ENCODE measurements at regions not wholly inside any gene's neighbourhood (a gene's known extent, or its start where the extent isn't known, plus 50 kb on each side); places are given as distances from the start of the nearest gene placed in this dataset.

DNA sequence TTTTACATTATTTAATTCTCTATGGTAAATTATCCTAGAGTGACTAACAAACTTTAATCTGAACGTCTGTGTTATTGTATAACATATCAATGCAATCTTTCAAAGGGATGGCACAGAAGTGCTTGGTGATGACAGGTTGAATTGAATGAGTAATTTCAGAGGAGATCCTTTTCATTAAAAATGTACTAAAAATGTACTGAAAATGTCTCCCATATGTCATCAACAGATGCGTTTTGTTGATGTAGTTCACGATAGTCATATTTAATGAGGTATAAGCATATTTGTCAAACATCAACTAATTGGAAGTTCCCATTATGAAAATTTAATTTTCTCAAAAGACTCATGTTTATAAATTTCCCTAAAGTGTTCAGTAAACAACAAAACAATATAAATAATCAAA is 1434.7 kb upstream of the PCDH20 start:
- DNase-seq (no peak), FAIRE-seq (no peak)
- Histone ChIP-seq H3K4me3 (ENCODE audit: low read depth in 1 of 3, low read length in 3 of 3) (no peak overlapping the region), H3K36me3 (ENCODE audit: control insufficient read depth in 3 of 3, insufficient read depth in 2 of 3, low read depth in 1 of 3, low read length in 3 of 3) (no peaks in the 10 kb centered on the region), H3K27me3 (ENCODE audit: control insufficient read depth in 3 of 3, insufficient read depth in 3 of 3, low read length in 3 of 3) (no peaks in the 10 kb centered on the region), H3K9me3 (ENCODE audit: control insufficient read depth in 2 of 2, insufficient read depth in 1 of 2, low read depth in 1 of 2, low read length in 1 of 2) (no peaks in the 10 kb centered on the region), H3K27ac (ENCODE audit: low read depth in 1 of 3, low read length in 2 of 3) (no peak overlapping the region), H3K4me1 (ENCODE audit: control insufficient read depth in 3 of 3, insufficient read depth in 2 of 3, low read depth in 1 of 3, low read length in 2 of 3) (no peaks in the 10 kb centered on the region)
- 56 to 70% (median 63%) methylated on average over 3 of the region's 3 CpGs for WGBS, 3 donors

DNA sequence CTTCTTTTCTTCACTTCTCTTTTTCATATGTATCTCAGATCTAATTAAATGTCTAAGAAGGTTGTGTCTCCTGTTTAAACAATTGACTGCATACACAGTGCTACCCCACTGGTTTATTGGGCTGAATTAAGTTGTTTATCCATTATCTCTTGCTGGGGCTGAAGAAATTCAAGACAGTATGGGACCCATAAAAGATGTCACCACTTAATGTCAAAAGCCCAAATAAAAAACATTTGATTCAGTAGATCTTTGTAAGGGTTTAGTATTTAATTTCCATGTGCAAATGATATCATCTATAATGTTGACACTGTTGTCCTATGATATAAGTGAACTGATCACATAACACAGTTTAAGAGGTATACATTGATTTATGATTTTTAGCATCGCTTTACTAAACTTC is 1431.9 kb upstream of the PCDH20 start:
- no peaks in the 10 kb centered on the region for H3K27me3 ChIP-seq (ENCODE audit: control insufficient read depth in 3 of 3, insufficient read depth in 3 of 3, low read length in 3 of 3)
- WGBS, 3 donors = 89 to 92% (median 90%) methylated on average over 1 of the region's 1 CpG
- H3K36me3 ChIP-seq (ENCODE audit: control insufficient read depth in 3 of 3, insufficient read depth in 2 of 3, low read depth in 1 of 3, low read length in 3 of 3) = no peaks in the 10 kb centered on the region
- no peaks in the 10 kb centered on the region for H3K9me3 ChIP-seq (ENCODE audit: control insufficient read depth in 2 of 2, insufficient read depth in 1 of 2, low read depth in 1 of 2, low read length in 1 of 2)
- H3K27ac ChIP-seq (ENCODE audit: low read depth in 1 of 3, low read length in 2 of 3) = no peak overlapping the region
- no peaks in the 10 kb centered on the region for H3K4me1 ChIP-seq (ENCODE audit: control insufficient read depth in 3 of 3, insufficient read depth in 2 of 3, low read depth in 1 of 3, low read length in 2 of 3)
- H3K4me3 ChIP-seq (ENCODE audit: low read depth in 1 of 3, low read length in 3 of 3) = no peak overlapping the region
- FAIRE-seq (no peak), DNase-seq (no peak)

DNA sequence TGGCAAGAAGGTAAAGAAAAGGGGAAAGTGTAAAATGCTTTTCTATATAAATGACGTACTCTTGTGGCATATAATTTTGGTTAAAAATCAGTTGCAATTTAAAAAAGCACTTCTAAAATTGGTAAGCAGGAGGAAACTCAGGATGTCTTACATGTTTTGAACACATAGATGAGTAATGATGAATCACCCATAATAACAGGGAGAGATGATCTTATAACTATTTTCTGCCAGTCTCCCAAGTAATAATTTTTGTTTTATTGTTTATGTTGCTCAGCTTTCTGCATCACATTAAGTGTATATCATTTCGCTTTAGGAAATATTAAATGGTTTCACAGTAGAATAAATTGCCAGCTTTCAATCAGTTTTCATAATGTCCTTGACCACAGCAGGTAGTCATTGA is 1430.7 kb upstream of the PCDH20 start:
- H3K4me3 ChIP-seq (ENCODE audit: low read depth in 1 of 3, low read length in 3 of 3) = no peak overlapping the region
- 81 to 88% (median 85%) methylated on average over 2 of the region's 2 CpGs for WGBS, 3 donors
- no peak for FAIRE-seq

DNA sequence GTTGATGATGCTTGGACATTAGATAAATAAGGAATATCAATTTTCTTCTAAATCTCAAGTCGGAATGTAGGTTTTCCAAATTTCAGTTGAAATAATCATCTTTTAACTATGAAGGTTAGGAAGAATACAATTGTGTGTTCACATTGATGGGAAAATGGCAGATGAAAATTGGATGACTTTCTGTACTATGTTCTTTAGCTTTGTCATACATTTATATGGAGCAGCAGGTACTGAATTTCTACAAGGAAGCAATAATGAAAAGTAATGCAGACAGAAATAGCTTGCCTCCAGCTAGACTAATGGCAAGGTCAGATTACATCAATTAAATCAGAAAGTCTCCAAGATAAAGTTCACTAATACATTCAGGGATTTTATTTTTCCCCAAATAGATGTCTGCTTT is 1423.7 kb upstream of the PCDH20 start:
- H3K36me3 ChIP-seq (ENCODE audit: control insufficient read depth in 3 of 3, insufficient read depth in 2 of 3, low read depth in 1 of 3, low read length in 3 of 3) = no peaks in the 10 kb centered on the region
- WGBS, 3 donors = 69 to 85% (median 79%) methylated on average over 1 of the region's 1 CpG
- FAIRE-seq = no peak

More for the DNA sequence above, 1430.7 kb upstream of the PCDH20 start:
- DNase-seq = no peak
- Histone ChIP-seq H3K9me3 (ENCODE audit: control insufficient read depth in 2 of 2, insufficient read depth in 1 of 2, low read depth in 1 of 2, low read length in 1 of 2) (no peaks in the 10 kb centered on the region), H3K36me3 (ENCODE audit: control insufficient read depth in 3 of 3, insufficient read depth in 2 of 3, low read depth in 1 of 3, low read length in 3 of 3) (no peaks in the 10 kb centered on the region), H3K27ac (ENCODE audit: low read depth in 1 of 3, low read length in 2 of 3) (no peak overlapping the region), H3K27me3 (ENCODE audit: control insufficient read depth in 3 of 3, insufficient read depth in 3 of 3, low read length in 3 of 3) (no peaks in the 10 kb centered on the region), H3K4me1 (ENCODE audit: control insufficient read depth in 3 of 3, insufficient read depth in 2 of 3, low read depth in 1 of 3, low read length in 2 of 3) (no peaks in the 10 kb centered on the region)

DNA sequence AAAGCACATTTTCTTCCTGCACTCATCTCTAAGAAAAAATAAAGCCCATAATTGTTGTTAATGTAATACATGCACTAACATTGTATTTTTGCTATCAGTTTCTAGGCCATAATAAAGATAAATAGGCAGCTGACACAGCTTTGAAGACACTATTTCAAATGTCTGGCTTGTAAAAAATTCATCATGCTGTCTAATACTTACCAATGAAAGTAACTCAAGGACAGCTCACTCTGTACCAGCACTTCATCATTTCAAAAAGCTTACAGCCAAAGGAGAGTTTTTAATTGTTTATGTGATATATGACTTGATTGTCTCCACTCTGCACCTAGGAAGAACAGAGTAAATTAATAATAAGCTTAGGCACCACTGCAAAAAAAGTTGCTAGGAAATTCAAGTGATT is 1423.3 kb upstream of the PCDH20 start:
- Histone ChIP-seq H3K27me3 (ENCODE audit: control insufficient read depth in 3 of 3, insufficient read depth in 3 of 3, low read length in 3 of 3) (no peaks in the 10 kb centered on the region), H3K4me1 (ENCODE audit: control insufficient read depth in 3 of 3, insufficient read depth in 2 of 3, low read depth in 1 of 3, low read length in 2 of 3) (no peaks in the 10 kb centered on the region), H3K36me3 (ENCODE audit: control insufficient read depth in 3 of 3, insufficient read depth in 2 of 3, low read depth in 1 of 3, low read length in 3 of 3) (no peaks in the 10 kb centered on the region), H3K9me3 (ENCODE audit: control insufficient read depth in 2 of 2, insufficient read depth in 1 of 2, low read depth in 1 of 2, low read length in 1 of 2) (no peaks in the 10 kb centered on the region), H3K4me3 (ENCODE audit: low read depth in 1 of 3, low read length in 3 of 3) (no peak overlapping the region), H3K27ac (ENCODE audit: low read depth in 1 of 3, low read length in 2 of 3) (no peak overlapping the region)
- no peak for DNase-seq
- no peak for FAIRE-seq

More for the DNA sequence above, 1423.7 kb upstream of the PCDH20 start:
- H3K4me1 ChIP-seq (ENCODE audit: control insufficient read depth in 3 of 3, insufficient read depth in 2 of 3, low read depth in 1 of 3, low read length in 2 of 3) = no peaks in the 10 kb centered on the region
- no peaks in the 10 kb centered on the region for H3K27me3 ChIP-seq (ENCODE audit: control insufficient read depth in 3 of 3, insufficient read depth in 3 of 3, low read length in 3 of 3)
- no peak for DNase-seq
- H3K27ac ChIP-seq (ENCODE audit: low read depth in 1 of 3, low read length in 2 of 3) = no peak overlapping the region
- H3K9me3 ChIP-seq (ENCODE audit: control insufficient read depth in 2 of 2, insufficient read depth in 1 of 2, low read depth in 1 of 2, low read length in 1 of 2) = no peaks in the 10 kb centered on the region
- H3K4me3 ChIP-seq (ENCODE audit: low read depth in 1 of 3, low read length in 3 of 3) = no peak overlapping the region

DNA sequence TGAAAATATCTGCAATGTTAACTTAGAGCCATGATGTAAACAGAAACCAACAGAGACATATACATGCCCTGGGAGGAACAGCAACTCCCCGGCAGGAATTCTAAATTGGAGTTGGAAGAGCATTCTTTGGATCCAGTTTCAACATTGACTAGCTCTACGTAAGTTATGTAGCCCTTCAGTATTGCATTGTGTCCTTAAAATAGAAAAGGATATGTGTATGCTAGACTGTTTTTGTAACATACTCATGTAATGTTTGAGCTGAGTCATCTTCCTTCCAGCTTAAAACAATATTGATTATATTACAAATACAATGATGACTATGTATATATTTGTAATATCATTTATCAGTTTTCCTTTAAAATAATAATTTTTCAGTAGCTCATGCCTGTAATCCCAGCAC is 1422.2 kb upstream of the PCDH20 start:
- FAIRE-seq = no peak
- 73 to 86% (median 82%) methylated on average over 2 of the region's 2 CpGs for WGBS, 3 donors
- Histone ChIP-seq H3K27ac (ENCODE audit: low read depth in 1 of 3, low read length in 2 of 3) (no peak overlapping the region), H3K4me3 (ENCODE audit: low read depth in 1 of 3, low read length in 3 of 3) (no peak overlapping the region), H3K36me3 (ENCODE audit: control insufficient read depth in 3 of 3, insufficient read depth in 2 of 3, low read depth in 1 of 3, low read length in 3 of 3) (no peaks in the 10 kb centered on the region), H3K9me3 (ENCODE audit: control insufficient read depth in 2 of 2, insufficient read depth in 1 of 2, low read depth in 1 of 2, low read length in 1 of 2) (no peaks in the 10 kb centered on the region), H3K4me1 (ENCODE audit: control insufficient read depth in 3 of 3, insufficient read depth in 2 of 3, low read depth in 1 of 3, low read length in 2 of 3) (no peaks in the 10 kb centered on the region), H3K27me3 (ENCODE audit: control insufficient read depth in 3 of 3, insufficient read depth in 3 of 3, low read length in 3 of 3) (no peaks in the 10 kb centered on the region)
- DNase-seq = no peak

DNA sequence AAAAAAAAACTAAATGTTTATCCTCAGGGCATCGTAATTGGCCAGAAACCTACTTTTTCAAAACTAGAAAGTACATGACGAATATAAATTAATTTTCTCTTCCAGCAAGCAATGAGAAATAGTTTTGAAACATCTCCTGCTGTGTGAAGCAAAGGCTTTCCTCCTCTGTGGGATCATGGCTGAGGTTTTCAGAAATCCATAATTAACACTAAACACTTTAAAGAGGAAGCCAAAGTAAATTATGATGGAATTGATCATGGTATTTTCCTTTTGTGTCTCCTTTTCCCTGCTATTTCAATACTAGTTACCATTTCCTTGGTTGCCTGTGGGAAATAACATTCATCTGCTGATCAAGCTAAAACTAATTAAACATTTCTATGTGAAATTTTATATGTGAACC is 1413.8 kb upstream of the PCDH20 start:
- DNase-seq (no peak), FAIRE-seq (no peak)
- H3K27me3 ChIP-seq (ENCODE audit: control insufficient read depth in 3 of 3, insufficient read depth in 3 of 3, low read length in 3 of 3) = no peaks in the 10 kb centered on the region
- H3K27ac ChIP-seq (ENCODE audit: low read depth in 1 of 3, low read length in 2 of 3) = no peak overlapping the region
- no peaks in the 10 kb centered on the region for H3K4me1 ChIP-seq (ENCODE audit: control insufficient read depth in 3 of 3, insufficient read depth in 2 of 3, low read depth in 1 of 3, low read length in 2 of 3)
- no peak overlapping the region for H3K4me3 ChIP-seq (ENCODE audit: low read depth in 1 of 3, low read length in 3 of 3)
- H3K9me3 ChIP-seq (ENCODE audit: control insufficient read depth in 2 of 2, insufficient read depth in 1 of 2, low read depth in 1 of 2, low read length in 1 of 2) = no peaks in the 10 kb centered on the region
- H3K36me3 ChIP-seq (ENCODE audit: control insufficient read depth in 3 of 3, insufficient read depth in 2 of 3, low read depth in 1 of 3, low read length in 3 of 3) = no peaks in the 10 kb centered on the region
- 79 to 80% (median 80%) methylated on average over 2 of the region's 2 CpGs for WGBS, 3 donors

DNA sequence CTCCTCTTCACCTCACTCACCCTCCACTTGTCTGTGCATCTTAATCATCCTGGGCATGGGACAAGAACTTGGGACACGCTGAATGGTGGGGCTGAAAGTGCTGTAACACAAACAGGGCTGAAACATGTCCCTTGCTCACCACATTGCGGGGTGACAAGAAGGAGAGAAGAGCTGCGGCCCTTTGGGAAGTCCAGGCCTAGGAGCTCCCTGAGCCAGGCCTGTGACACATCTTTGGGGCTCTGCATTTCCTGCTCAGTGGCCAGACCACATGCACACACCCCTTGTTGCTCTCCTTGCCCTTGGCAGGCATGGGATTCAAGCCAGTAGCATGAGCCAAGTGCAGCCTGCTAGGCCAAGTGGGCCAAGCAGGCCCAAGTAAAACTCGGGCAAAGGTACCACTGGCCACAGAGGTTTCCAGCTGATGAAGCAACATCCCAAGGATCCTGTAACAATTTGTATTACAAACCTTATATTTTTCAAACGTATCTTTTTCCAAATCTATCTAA is 1384.3 kb upstream of the PCDH20 start:
- no peaks in the 10 kb centered on the region for H3K4me1 ChIP-seq (ENCODE audit: control insufficient read depth in 3 of 3, insufficient read depth in 2 of 3, low read depth in 1 of 3, low read length in 2 of 3)
- DNase-seq = no peak

DNA sequence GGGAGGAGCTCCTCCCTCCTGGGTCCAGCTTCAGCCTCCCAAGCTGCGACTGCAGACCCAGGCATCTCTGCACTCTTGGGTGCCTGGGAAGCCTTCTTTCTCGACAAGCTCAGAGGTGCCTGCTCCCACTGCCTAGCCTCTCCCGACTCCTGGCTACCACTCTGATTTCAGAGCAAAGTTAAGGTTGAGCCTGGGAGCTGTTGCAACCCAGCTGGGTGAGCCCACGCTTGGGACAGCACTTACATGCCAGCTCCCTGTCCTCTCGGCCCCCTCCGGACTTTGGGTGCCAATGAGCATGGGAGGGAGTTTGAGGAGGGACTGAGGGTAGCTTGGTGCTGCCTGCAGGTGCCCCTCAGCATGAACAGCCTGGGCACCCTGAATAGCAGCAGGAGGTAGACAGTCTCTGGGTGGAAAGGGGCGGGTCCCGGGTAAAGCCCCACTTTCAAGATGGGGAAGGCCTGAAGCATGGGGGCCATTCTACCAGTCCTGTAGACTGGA is 1383.4 kb upstream of the PCDH20 start:
- no peaks in the 10 kb centered on the region for H3K4me1 ChIP-seq (ENCODE audit: control insufficient read depth in 3 of 3, insufficient read depth in 2 of 3, low read depth in 1 of 3, low read length in 2 of 3)
- H3K36me3 ChIP-seq (ENCODE audit: control insufficient read depth in 3 of 3, insufficient read depth in 2 of 3, low read depth in 1 of 3, low read length in 3 of 3) = no peaks in the 10 kb centered on the region
- H3K27me3 ChIP-seq (ENCODE audit: control insufficient read depth in 3 of 3, insufficient read depth in 3 of 3, low read length in 3 of 3) = no peaks in the 10 kb centered on the region
- H3K9me3 ChIP-seq (ENCODE audit: control insufficient read depth in 2 of 2, insufficient read depth in 1 of 2, low read depth in 1 of 2, low read length in 1 of 2) = no peaks in the 10 kb centered on the region
- 80 to 84% (median 84%) methylated on average over 8 of the region's 8 CpGs for WGBS, 3 donors
- no peak overlapping the region for H3K4me3 ChIP-seq (ENCODE audit: low read depth in 1 of 3, low read length in 3 of 3)
- DNase-seq (no peak), FAIRE-seq (no peak)
- no peak overlapping the region for H3K27ac ChIP-seq (ENCODE audit: low read depth in 1 of 3, low read length in 2 of 3)

More for the DNA sequence above, 1384.3 kb upstream of the PCDH20 start:
- Histone ChIP-seq H3K4me3 (ENCODE audit: low read depth in 1 of 3, low read length in 3 of 3) (no peak overlapping the region), H3K9me3 (ENCODE audit: control insufficient read depth in 2 of 2, insufficient read depth in 1 of 2, low read depth in 1 of 2, low read length in 1 of 2) (no peaks in the 10 kb centered on the region), H3K27ac (ENCODE audit: low read depth in 1 of 3, low read length in 2 of 3) (no peak overlapping the region), H3K27me3 (ENCODE audit: control insufficient read depth in 3 of 3, insufficient read depth in 3 of 3, low read length in 3 of 3) (no peaks in the 10 kb centered on the region), H3K36me3 (ENCODE audit: control insufficient read depth in 3 of 3, insufficient read depth in 2 of 3, low read depth in 1 of 3, low read length in 3 of 3) (no peaks in the 10 kb centered on the region)
- FAIRE-seq = no peak
- WGBS, 3 donors = 77 to 80% (median 79%) methylated on average over 5 of the region's 5 CpGs
